ENCODE measurements at regions not wholly inside any gene's neighbourhood (a gene's known extent, or its start where the extent isn't known, plus 50 kb on each side); places are given as distances from the start of the nearest gene placed in this dataset.

DNA sequence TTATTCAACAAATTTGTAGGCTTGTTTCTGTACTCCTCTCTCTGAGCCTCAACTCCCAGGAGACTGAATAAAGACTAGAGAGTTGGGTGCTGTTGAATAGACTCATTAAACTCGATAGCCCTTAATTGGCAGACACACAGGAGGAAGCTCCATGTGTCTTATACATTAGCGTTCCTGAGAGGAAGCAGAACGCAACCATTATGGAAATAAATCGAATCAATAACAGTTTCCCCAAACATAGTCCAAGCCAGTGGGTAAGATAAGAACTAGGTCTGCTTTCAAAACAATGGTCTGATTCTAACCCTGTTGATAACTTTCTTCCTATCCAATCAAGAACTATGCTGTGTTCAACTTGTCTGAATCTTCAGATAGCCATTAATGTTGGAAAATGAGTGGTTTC, 118.1 kb upstream of the FNDC3A start:
- no peaks in the 10 kb centered on the region for H3K36me3 ChIP-seq (ENCODE audit: insufficient read depth)
- no peaks in the 10 kb centered on the region for H4K20me1 ChIP-seq (replicated peaks; ENCODE audit: insufficient read depth)
- TF ChIP-seq STAT1 (IDR thresholded peaks at IDR 0.05; ENCODE audit: unreplicated experiment) (no peak), NANOG (IDR thresholded peaks at IDR 0.05; ENCODE audit: borderline replicate concordance) (no peak), POLR2AphosphoS5 (IDR thresholded peaks at IDR 0.05; ENCODE audit: low read depth) (no peak), EZH2 (IDR thresholded peaks at IDR 0.05; ENCODE audit: low read depth, unreplicated experiment) (no peak), ZNF331 (CRISPR knock-in tag; IDR thresholded peaks at IDR 0.05; ENCODE audit: low read depth) (no peak), EZH2phosphoT487 (IDR thresholded peaks at IDR 0.05; ENCODE audit: unreplicated experiment) (no peak), CREB1 (CRISPR knock-in tag; IDR thresholded peaks at IDR 0.05; ENCODE audit: low read depth) (no peak), ZNF114 (CRISPR knock-in tag; IDR thresholded peaks at IDR 0.05) (no peak), JUNB (IDR thresholded peaks at IDR 0.05; ENCODE audit: unreplicated experiment) (no peak)
- TF ChIP-seq, protein P1, sequence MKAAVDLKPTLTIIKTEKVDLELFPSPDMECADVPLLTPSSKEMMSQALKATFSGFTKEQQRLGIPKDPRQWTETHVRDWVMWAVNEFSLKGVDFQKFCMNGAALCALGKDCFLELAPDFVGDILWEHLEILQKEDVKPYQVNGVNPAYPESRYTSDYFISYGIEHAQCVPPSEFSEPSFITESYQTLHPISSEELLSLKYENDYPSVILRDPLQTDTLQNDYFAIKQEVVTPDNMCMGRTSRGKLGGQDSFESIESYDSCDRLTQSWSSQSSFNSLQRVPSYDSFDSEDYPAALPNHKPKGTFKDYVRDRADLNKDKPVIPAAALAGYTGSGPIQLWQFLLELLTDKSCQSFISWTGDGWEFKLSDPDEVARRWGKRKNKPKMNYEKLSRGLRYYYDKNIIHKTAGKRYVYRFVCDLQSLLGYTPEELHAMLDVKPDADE (IDR thresholded peaks at IDR 0.05) = no peak
- TF ChIP-seq, protein P2, sequence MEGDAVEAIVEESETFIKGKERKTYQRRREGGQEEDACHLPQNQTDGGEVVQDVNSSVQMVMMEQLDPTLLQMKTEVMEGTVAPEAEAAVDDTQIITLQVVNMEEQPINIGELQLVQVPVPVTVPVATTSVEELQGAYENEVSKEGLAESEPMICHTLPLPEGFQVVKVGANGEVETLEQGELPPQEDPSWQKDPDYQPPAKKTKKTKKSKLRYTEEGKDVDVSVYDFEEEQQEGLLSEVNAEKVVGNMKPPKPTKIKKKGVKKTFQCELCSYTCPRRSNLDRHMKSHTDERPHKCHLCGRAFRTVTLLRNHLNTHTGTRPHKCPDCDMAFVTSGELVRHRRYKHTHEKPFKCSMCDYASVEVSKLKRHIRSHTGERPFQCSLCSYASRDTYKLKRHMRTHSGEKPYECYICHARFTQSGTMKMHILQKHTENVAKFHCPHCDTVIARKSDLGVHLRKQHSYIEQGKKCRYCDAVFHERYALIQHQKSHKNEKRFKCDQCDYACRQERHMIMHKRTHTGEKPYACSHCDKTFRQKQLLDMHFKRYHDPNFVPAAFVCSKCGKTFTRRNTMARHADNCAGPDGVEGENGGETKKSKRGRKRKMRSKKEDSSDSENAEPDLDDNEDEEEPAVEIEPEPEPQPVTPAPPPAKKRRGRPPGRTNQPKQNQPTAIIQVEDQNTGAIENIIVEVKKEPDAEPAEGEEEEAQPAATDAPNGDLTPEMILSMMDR (conservative IDR thresholded peaks at IDR 0.05; ENCODE audit: low read depth in 2 of 2) = no peak
- H3K27me3 ChIP-seq (ENCODE audit: insufficient read depth) = no peaks in the 10 kb centered on the region
- H3K9me2 ChIP-seq (ENCODE audit: insufficient read depth) = no peaks in the 10 kb centered on the region
- H3K4me3 ChIP-seq = no peak overlapping the region
- no peak for ATAC-seq
- DNase-seq (ENCODE audit: low spot score) = no peak
- Mint-ChIP-seq H3K27ac (no peak overlapping the region), H3K4me3 (no peak overlapping the region), H3K27me3 (ENCODE audit: insufficient read depth, low read depth, poor library complexity) (peaks cover 3% of the 10 kb centered on the region), H3K9me3 (no peaks in the 10 kb centered on the region), H3K36me3 (ENCODE audit: low read depth) (no peaks in the 10 kb centered on the region), H3K4me1 (peaks cover 19% of the 10 kb centered on the region)
- no peak overlapping the region for H3K4me2 ChIP-seq
- peaks cover 31% of the 10 kb centered on the region for H3K4me1 ChIP-seq (ENCODE audit: insufficient read depth)
- no peak overlapping the region for H3K27ac ChIP-seq (ENCODE audit: low read depth)
- H2AFZ ChIP-seq = no peak overlapping the region
- no peaks in the 10 kb centered on the region for H3F3A ChIP-seq (replicated peaks; ENCODE audit: low read depth)
- no peaks in the 10 kb centered on the region for H3K79me2 ChIP-seq (replicated peaks; ENCODE audit: insufficient read depth)

DNA sequence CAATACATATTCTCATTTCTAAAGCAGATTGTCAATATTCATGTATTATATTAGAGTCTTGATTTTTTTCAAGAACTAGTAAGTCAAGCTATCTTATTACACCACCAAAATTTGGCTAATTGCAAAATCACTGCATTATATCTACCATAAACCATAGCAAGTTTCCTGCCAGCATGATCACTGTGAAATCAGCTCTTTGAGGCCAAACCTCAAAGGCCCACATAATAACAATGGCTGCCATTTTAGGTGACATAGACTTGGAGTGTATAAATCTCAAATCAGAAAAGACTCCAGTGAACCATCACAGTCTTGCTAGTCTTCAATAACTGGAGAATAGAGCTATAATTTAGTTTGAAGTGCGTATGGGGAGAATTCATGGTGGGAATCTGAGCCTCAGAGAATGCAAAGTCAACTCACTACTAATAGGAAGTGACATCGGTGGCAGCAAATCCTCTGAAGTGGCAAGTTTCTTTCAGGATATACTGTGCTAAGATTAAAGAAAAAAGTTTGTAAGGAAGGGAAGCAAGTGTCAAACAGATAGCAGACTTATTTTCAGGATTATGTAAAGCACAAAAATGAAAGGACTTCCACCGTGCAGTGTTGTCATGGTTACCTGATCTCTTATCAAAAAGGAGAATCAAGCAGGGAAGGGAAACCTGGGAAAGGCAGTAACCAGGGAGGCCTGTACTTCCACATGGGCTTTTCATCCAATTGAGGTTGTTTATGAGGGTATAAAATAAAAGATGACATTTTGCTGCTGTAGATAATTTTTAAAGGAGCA, 117.4 kb upstream of the FNDC3A start:
- Histone ChIP-seq H3K79me2 (replicated peaks; ENCODE audit: insufficient read depth) (no peaks in the 10 kb centered on the region), H3F3A (replicated peaks; ENCODE audit: low read depth) (no peaks in the 10 kb centered on the region), H4K20me1 (replicated peaks; ENCODE audit: insufficient read depth) (no peaks in the 10 kb centered on the region), H3K36me3 (ENCODE audit: insufficient read depth) (no peaks in the 10 kb centered on the region), H3K4me3 (no peak overlapping the region), H3K4me1 (ENCODE audit: insufficient read depth) (peaks cover 31% of the 10 kb centered on the region), H3K27me3 (ENCODE audit: insufficient read depth) (no peaks in the 10 kb centered on the region), H2AFZ (peak overlapping the region; percentile 80), H3K9me2 (ENCODE audit: insufficient read depth) (no peaks in the 10 kb centered on the region), H3K4me2 (peak overlapping the region; percentile 50; the same call in 1 of the 2 replicates), H3K27ac (ENCODE audit: low read depth) (no peak overlapping the region)
- H3K4me1 Mint-ChIP-seq = peaks cover 19% of the 10 kb centered on the region
- peaks cover 3% of the 10 kb centered on the region for H3K27me3 Mint-ChIP-seq (ENCODE audit: insufficient read depth, low read depth, poor library complexity)
- H3K9me3 Mint-ChIP-seq = no peaks in the 10 kb centered on the region
- ATAC-seq (no peak), DNase-seq (ENCODE audit: low spot score) (no peak)
- no peaks in the 10 kb centered on the region for H3K36me3 Mint-ChIP-seq (ENCODE audit: low read depth)
- H3K4me3 Mint-ChIP-seq = no peak overlapping the region
- H3K27ac Mint-ChIP-seq = no peak overlapping the region
- TF ChIP-seq ZNF331 (CRISPR knock-in tag; IDR thresholded peaks at IDR 0.05; ENCODE audit: low read depth) = no peak
- TF ChIP-seq ZNF114 (CRISPR knock-in tag; IDR thresholded peaks at IDR 0.05) = no peak
- no peak for TF ChIP-seq EZH2 (IDR thresholded peaks at IDR 0.05; ENCODE audit: low read depth, unreplicated experiment)
- TF ChIP-seq POLR2AphosphoS5 (IDR thresholded peaks at IDR 0.05; ENCODE audit: low read depth) = no peak
- TF ChIP-seq CREB1 (CRISPR knock-in tag; IDR thresholded peaks at IDR 0.05; ENCODE audit: low read depth) = no peak
- no peak for TF ChIP-seq JUNB (IDR thresholded peaks at IDR 0.05; ENCODE audit: unreplicated experiment)
- TF ChIP-seq, protein P3, sequence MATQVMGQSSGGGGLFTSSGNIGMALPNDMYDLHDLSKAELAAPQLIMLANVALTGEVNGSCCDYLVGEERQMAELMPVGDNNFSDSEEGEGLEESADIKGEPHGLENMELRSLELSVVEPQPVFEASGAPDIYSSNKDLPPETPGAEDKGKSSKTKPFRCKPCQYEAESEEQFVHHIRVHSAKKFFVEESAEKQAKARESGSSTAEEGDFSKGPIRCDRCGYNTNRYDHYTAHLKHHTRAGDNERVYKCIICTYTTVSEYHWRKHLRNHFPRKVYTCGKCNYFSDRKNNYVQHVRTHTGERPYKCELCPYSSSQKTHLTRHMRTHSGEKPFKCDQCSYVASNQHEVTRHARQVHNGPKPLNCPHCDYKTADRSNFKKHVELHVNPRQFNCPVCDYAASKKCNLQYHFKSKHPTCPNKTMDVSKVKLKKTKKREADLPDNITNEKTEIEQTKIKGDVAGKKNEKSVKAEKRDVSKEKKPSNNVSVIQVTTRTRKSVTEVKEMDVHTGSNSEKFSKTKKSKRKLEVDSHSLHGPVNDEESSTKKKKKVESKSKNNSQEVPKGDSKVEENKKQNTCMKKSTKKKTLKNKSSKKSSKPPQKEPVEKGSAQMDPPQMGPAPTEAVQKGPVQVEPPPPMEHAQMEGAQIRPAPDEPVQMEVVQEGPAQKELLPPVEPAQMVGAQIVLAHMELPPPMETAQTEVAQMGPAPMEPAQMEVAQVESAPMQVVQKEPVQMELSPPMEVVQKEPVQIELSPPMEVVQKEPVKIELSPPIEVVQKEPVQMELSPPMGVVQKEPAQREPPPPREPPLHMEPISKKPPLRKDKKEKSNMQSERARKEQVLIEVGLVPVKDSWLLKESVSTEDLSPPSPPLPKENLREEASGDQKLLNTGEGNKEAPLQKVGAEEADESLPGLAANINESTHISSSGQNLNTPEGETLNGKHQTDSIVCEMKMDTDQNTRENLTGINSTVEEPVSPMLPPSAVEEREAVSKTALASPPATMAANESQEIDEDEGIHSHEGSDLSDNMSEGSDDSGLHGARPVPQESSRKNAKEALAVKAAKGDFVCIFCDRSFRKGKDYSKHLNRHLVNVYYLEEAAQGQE (IDR thresholded peaks at IDR 0.05; ENCODE audit: unreplicated experiment) = no peak
- TF ChIP-seq, protein P1 (IDR thresholded peaks at IDR 0.05) = no peak
- no peak for TF ChIP-seq NANOG (IDR thresholded peaks at IDR 0.05; ENCODE audit: borderline replicate concordance)
- TF ChIP-seq EZH2phosphoT487 (IDR thresholded peaks at IDR 0.05; ENCODE audit: unreplicated experiment) = no peak
- TF ChIP-seq STAT1 (IDR thresholded peaks at IDR 0.05; ENCODE audit: unreplicated experiment) = no peak
